PC-9 (cell line): ENCODE measurements at regions not wholly inside any gene's neighbourhood (a gene's known extent, or its start where the extent isn't known, plus 50 kb on each side); places are given as distances from the start of the nearest gene placed in this dataset.

ENCODE experiments used
- BruUV-seq: library from RNA; stranded (reverse); fragments of 400-500 nt; replicated peaks from 2 replicates; lab custom pipeline; 2021; lab: Mats Ljungman, UMichigan
- CTCF ChIA-PET: fragments of 300-600 bp; sonication (Branson Sonifier 250); formaldehyde crosslinking; loops from one replicate; lab custom pipeline; 2022; ENCODE audit warnings: antibody characterized with exemption; lab: Charles Lee
- POLR2A ChIA-PET: fragments of 300-600 bp; sonication (Branson Sonifier 250); formaldehyde crosslinking; loops from one replicate; lab custom pipeline; 2022; ENCODE audit warnings: antibody characterized with exemption; ENCODE audit not compliant: unreplicated experiment; lab: Charles Lee
- DNase-seq, 2 experiments: peaks; one replicate each; pipeline versions ENCODE4 v3.0.0 to v3.0.0-alpha.2; 2015 to 2022; ENCODE audit warnings: mixed read lengths in 1 of 2
- H2AFZ ChIP-seq: fragments of 200-600 bp; sonication (generic); 2 replicates; pipeline ENCODE4 v1.8.1; 2017; ENCODE audit warnings: antibody characterized with exemption
- H3F3A ChIP-seq: fragments of 200-600 bp; sonication (generic); 2 replicates; pipeline ENCODE4 v1.8.1; 2017; ENCODE audit warnings: antibody characterized with exemption, mild to moderate bottlenecking, low read depth; ENCODE audit not compliant: insufficient read depth
- H3K27ac ChIP-seq: fragments of 200-600 bp; sonication (generic); 2 replicates; pipeline ENCODE4 v1.6.1; 2016; ENCODE audit warnings: mixed run types
- H3K27me3 ChIP-seq: fragments of 200-600 bp; sonication (generic); 2 replicates; pipeline ENCODE4 v1.6.1; 2016; ENCODE audit warnings: low read depth, mixed run types; ENCODE audit not compliant: insufficient read depth
- H3K36me3 ChIP-seq: fragments of 200-600 bp; sonication (generic); 2 replicates; pipeline ENCODE4 v1.6.1; 2016; ENCODE audit warnings: low read depth, mixed run types
- H3K4me1 ChIP-seq: fragments of 200-600 bp; sonication (generic); replicated peaks from 2 replicates; pipeline ENCODE4 v1.6.1; 2016; ENCODE audit warnings: mixed run types; ENCODE audit not compliant: insufficient read depth
- H3K4me2 ChIP-seq: fragments of 200-600 bp; sonication (generic); 2 replicates; pipeline ENCODE4 v1.6.1; 2017; ENCODE audit warnings: mixed run types
- H3K4me3 ChIP-seq: fragments of 200-600 bp; sonication (generic); 2 replicates; pipeline ENCODE4 v1.6.1; 2016; ENCODE audit warnings: mixed run types
- H3K79me2 ChIP-seq: fragments of 200-600 bp; sonication (generic); 2 replicates; pipeline ENCODE4 v1.6.1; 2017; ENCODE audit warnings: low read depth, mixed run types
- H3K9me2 ChIP-seq: fragments of 200-600 bp; sonication (generic); 2 replicates; pipeline ENCODE4 v1.8.1; 2017; ENCODE audit warnings: mild to moderate bottlenecking; ENCODE audit not compliant: insufficient read depth
- H3K9me3 ChIP-seq: fragments of 200-600 bp; sonication (generic); 2 replicates; pipeline ENCODE4 v1.8.1; 2016; ENCODE audit warnings: low read depth; ENCODE audit not compliant: insufficient read depth
- H4K20me1 ChIP-seq: fragments of 200-600 bp; sonication (generic); 2 replicates; pipeline ENCODE4 v1.8.1; 2017; ENCODE audit not compliant: insufficient read depth
- EZH2 ChIP-seq: fragments of 200-600 bp; sonication (generic); IDR thresholded peaks from 2 replicates; pipeline ENCODE4 v1.8.0; 2017; ENCODE audit warnings: antibody characterized with exemption, low read depth
- intact Hi-C: fragments of 100-400 bp; cut with micrococcal nuclease; formaldehyde crosslinking; loops from one replicate; pipeline ENCODE4 v1.10.0; 2022; ENCODE audit not compliant: unreplicated experiment
- TF ChIP-seq, protein P1 (sequence below): fragments of 200-600 bp; sonication (generic); conservative IDR thresholded peaks from 2 replicates; pipeline ENCODE4 v1.6.1; 2017; ENCODE audit warnings: mixed run types, antibody characterized with exemption, mild to moderate bottlenecking, moderate library complexity

- Histone ChIP-seq H4K20me1 (no peaks in the 10 kb centered on the region), H3K9me2 (no peaks in the 10 kb centered on the region), H3F3A (no peaks in the 10 kb centered on the region), H3K79me2 (no peaks in the 10 kb centered on the region), H3K4me1 (no peaks in the 10 kb centered on the region), H3K27me3 (no peaks in the 10 kb centered on the region), H3K4me2 (no peak overlapping the region), H3K36me3 (no peaks in the 10 kb centered on the region), H3K9me3 (no peaks in the 10 kb centered on the region), H3K27ac (no peak overlapping the region), H3K4me3 (no peak overlapping the region), H2AFZ (no peak overlapping the region)
- ChIA-PET POLR2A (no interaction called here), CTCF (no interaction called here)
- no peak for TF ChIP-seq EZH2
- TF ChIP-seq, protein P1, sequence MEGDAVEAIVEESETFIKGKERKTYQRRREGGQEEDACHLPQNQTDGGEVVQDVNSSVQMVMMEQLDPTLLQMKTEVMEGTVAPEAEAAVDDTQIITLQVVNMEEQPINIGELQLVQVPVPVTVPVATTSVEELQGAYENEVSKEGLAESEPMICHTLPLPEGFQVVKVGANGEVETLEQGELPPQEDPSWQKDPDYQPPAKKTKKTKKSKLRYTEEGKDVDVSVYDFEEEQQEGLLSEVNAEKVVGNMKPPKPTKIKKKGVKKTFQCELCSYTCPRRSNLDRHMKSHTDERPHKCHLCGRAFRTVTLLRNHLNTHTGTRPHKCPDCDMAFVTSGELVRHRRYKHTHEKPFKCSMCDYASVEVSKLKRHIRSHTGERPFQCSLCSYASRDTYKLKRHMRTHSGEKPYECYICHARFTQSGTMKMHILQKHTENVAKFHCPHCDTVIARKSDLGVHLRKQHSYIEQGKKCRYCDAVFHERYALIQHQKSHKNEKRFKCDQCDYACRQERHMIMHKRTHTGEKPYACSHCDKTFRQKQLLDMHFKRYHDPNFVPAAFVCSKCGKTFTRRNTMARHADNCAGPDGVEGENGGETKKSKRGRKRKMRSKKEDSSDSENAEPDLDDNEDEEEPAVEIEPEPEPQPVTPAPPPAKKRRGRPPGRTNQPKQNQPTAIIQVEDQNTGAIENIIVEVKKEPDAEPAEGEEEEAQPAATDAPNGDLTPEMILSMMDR: no peak
- no peak for DNase-seq
- BruUV-seq: no TSS peak
- intact Hi-C loops: no loop called here
Observed at GRCh38 chr11:8323161-8323935, 59.7 kb upstream of the LMO1 start.

DNA sequence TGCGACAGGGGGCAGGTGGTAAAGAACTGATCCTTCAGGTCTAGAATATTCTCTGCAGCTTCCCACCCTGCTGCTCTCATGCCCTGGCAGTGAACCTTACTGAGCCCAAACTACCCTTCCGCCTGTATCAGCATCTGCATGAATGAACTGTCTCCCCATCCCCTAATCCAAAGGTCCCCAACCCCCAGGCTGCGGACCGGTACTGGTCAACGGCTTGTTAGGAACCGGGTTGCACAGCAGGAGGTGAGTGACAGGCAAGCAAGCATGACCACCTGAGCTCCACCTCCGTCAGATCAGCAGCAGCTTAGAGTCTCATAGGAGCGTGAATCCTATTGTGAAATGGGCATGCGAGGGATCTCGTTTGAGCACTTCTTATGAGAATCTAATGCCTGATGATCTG, 58.2 kb upstream of the LMO1 start:
- ChIA-PET POLR2A (no interaction called here), CTCF (no interaction called here)
- no peaks in the 10 kb centered on the region for H3K36me3 ChIP-seq
- H3K9me2 ChIP-seq: no peaks in the 10 kb centered on the region
- no peak overlapping the region for H3K4me3 ChIP-seq
- intact Hi-C loops: no loop called here
- H3K9me3 ChIP-seq: no peaks in the 10 kb centered on the region
- H3K4me2 ChIP-seq: no peak overlapping the region
- no peak overlapping the region for H3K27ac ChIP-seq
- no peaks in the 10 kb centered on the region for H3K27me3 ChIP-seq
- H3F3A ChIP-seq: no peaks in the 10 kb centered on the region
- BruUV-seq: no TSS peak
- H3K4me1 ChIP-seq: no peaks in the 10 kb centered on the region
- no peaks in the 10 kb centered on the region for H4K20me1 ChIP-seq
- TF ChIP-seq EZH2: no peak
- TF ChIP-seq, protein P1: no peak
- no peaks in the 10 kb centered on the region for H3K79me2 ChIP-seq
- H2AFZ ChIP-seq: no peak overlapping the region
- DNase-seq: no peak

DNA sequence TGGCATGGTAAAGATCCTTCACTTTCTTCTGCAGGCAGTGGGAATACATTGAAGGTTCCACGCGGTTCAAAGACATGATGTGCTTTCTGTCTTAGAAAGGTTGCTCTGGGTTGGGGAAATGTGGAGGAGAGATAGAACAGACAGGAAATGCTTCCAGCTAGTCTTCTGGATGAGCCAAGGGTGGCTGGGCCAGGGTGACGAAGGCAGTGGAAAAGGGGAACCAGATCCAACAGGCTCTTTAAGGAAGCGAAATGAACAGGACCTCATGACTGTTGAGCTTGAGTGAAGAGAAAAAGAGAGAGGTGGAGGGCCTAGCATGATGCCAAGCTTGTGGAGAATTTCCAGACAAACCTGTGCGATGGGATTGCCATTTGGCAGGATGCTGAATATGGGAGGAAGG, 56.4 kb upstream of the LMO1 start:
- intact Hi-C loops: no loop called here
- CTCF ChIA-PET: no interaction called here
- TF ChIP-seq EZH2: no peak
- TF ChIP-seq, protein P1: no peak
- no TSS peak for BruUV-seq
- no peaks in the 10 kb centered on the region for H4K20me1 ChIP-seq
- H3K27me3 ChIP-seq: no peaks in the 10 kb centered on the region
- H3K36me3 ChIP-seq: no peaks in the 10 kb centered on the region
- no peaks in the 10 kb centered on the region for H3K9me2 ChIP-seq
- no peak overlapping the region for H3K4me3 ChIP-seq
- no peak overlapping the region for H2AFZ ChIP-seq
- no peaks in the 10 kb centered on the region for H3F3A ChIP-seq
- no peak for DNase-seq
- no peaks in the 10 kb centered on the region for H3K4me1 ChIP-seq
- POLR2A ChIA-PET: no interaction called here
- no peaks in the 10 kb centered on the region for H3K79me2 ChIP-seq
- no peak overlapping the region for H3K4me2 ChIP-seq
- H3K9me3 ChIP-seq: no peaks in the 10 kb centered on the region
- no peak overlapping the region for H3K27ac ChIP-seq
